HepG2 (cell line): ENCODE measurements at regions not wholly inside any gene's neighbourhood (a gene's known extent, or its start where the extent isn't known, plus 50 kb on each side); places are given as distances from the start of the nearest gene placed in this dataset.

Source experiments
- CHD2 ChIP-seq: IDR thresholded peaks from 2 replicates; pipeline ENCODE4 v1.6.1; 2011; ENCODE audit warnings: low read depth, low read length, improper control_type of control experiment
- MAZ ChIP-seq, 2 experiments: sonication (generic) in 1 of 2; formaldehyde crosslinking in 1 of 2; IDR thresholded peaks; 2 replicates each; pipeline versions ENCODE4 v1.5.0 to v1.6.1; 2012 to 2020; ENCODE audit warnings: low read depth in 2 of 2, mild to moderate bottlenecking in 2 of 2, borderline replicate concordance in 1 of 2, improper control_type of control experiment in 1 of 2, low read length in 1 of 2, missing genetic modification reagents in 1 of 2, moderate library complexity in 1 of 2
- PHF8 ChIP-seq: sonication (generic); formaldehyde crosslinking; IDR thresholded peaks from 2 replicates; pipeline ENCODE4 v1.5.0; 2020; ENCODE audit warnings: missing genetic modification reagents
- TCF7 ChIP-seq: sonication (generic); IDR thresholded peaks from 2 replicates; pipeline ENCODE4 v1.6.1; 2016; ENCODE audit warnings: antibody characterized with exemption, low read depth
- ZNF274 ChIP-seq: sonication (generic); formaldehyde crosslinking; IDR thresholded peaks from 2 replicates; pipeline ENCODE4 v1.5.1; 2020; ENCODE audit warnings: mild to moderate bottlenecking, missing genetic modification reagents
- ZNF782 ChIP-seq: sonication (generic); formaldehyde crosslinking; IDR thresholded peaks from 2 replicates; pipeline ENCODE4 v1.4.0; 2020; ENCODE audit warnings: missing genetic modification reagents, mild to moderate bottlenecking, borderline replicate concordance
- TF ChIP-seq, protein P1 (sequence below): sonication (generic); formaldehyde crosslinking; IDR thresholded peaks from 2 replicates; pipeline ENCODE4 v1.4.0; 2020; ENCODE audit warnings: missing genetic modification reagents
- TF ChIP-seq, protein P2 (sequence below): sonication (generic); formaldehyde crosslinking; IDR thresholded peaks from 2 replicates; pipeline ENCODE4 v1.5.0; 2020; ENCODE audit warnings: mild to moderate bottlenecking, missing genetic modification reagents, moderate library complexity
- TF ChIP-seq, protein P3 (sequence below): sonication (generic); formaldehyde crosslinking; IDR thresholded peaks from 2 replicates; pipeline ENCODE4 v1.8.1; 2023; ENCODE audit warnings: missing genetic modification reagents, inconsistent platforms, borderline replicate concordance

DNA sequence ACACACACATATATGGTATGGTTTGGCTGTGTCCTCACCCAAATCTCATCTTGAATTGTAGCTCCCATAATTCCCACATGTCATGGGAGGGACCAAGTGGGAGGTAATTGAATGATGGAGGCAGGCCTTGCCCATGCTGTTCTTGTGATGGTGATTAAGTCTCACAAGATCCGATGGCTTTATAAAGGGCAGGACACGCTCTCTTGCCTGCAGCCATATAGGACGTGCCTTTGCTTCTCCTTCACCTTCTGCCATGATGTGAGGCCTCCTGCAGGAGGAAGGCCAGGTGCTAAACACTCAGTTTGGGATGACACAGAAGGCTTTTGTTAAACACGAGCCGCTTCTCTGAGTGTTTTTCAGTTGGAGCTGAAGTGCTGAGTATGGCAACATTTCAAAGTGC, 205.3 kb upstream of the KLF6 start:
- TF ChIP-seq CHD2 (no peak), MAZ (IDR thresholded peaks at IDR 0.05; ENCODE audit: borderline replicate concordance, low read depth, low read length) (no peak), MAZ (CRISPR knock-in tag; IDR thresholded peaks at IDR 0.05; ENCODE audit: low read depth) (no peak), TCF7 (no peak), ZNF274 (CRISPR knock-in tag) (no peak), ZNF782 (no peak), PHF8 (CRISPR knock-in tag) (no peak)
- TF ChIP-seq, protein P1, sequence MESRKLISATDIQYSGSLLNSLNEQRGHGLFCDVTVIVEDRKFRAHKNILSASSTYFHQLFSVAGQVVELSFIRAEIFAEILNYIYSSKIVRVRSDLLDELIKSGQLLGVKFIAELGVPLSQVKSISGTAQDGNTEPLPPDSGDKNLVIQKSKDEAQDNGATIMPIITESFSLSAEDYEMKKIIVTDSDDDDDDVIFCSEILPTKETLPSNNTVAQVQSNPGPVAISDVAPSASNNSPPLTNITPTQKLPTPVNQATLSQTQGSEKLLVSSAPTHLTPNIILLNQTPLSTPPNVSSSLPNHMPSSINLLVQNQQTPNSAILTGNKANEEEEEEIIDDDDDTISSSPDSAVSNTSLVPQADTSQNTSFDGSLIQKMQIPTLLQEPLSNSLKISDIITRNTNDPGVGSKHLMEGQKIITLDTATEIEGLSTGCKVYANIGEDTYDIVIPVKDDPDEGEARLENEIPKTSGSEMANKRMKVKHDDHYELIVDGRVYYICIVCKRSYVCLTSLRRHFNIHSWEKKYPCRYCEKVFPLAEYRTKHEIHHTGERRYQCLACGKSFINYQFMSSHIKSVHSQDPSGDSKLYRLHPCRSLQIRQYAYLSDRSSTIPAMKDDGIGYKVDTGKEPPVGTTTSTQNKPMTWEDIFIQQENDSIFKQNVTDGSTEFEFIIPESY: no peak
- TF ChIP-seq, protein P2, sequence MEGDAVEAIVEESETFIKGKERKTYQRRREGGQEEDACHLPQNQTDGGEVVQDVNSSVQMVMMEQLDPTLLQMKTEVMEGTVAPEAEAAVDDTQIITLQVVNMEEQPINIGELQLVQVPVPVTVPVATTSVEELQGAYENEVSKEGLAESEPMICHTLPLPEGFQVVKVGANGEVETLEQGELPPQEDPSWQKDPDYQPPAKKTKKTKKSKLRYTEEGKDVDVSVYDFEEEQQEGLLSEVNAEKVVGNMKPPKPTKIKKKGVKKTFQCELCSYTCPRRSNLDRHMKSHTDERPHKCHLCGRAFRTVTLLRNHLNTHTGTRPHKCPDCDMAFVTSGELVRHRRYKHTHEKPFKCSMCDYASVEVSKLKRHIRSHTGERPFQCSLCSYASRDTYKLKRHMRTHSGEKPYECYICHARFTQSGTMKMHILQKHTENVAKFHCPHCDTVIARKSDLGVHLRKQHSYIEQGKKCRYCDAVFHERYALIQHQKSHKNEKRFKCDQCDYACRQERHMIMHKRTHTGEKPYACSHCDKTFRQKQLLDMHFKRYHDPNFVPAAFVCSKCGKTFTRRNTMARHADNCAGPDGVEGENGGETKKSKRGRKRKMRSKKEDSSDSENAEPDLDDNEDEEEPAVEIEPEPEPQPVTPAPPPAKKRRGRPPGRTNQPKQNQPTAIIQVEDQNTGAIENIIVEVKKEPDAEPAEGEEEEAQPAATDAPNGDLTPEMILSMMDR: no peak
- TF ChIP-seq, protein P3, sequence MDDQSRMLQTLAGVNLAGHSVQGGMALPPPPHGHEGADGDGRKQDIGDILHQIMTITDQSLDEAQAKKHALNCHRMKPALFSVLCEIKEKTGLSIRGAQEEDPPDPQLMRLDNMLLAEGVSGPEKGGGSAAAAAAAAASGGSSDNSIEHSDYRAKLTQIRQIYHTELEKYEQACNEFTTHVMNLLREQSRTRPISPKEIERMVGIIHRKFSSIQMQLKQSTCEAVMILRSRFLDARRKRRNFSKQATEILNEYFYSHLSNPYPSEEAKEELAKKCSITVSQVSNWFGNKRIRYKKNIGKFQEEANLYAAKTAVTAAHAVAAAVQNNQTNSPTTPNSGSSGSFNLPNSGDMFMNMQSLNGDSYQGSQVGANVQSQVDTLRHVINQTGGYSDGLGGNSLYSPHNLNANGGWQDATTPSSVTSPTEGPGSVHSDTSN (CRISPR knock-in tag): no peak
